RCC 7860 (cell line): ENCODE measurements at regions not wholly inside any gene's neighbourhood (a gene's known extent, or its start where the extent isn't known, plus 50 kb on each side); places are given as distances from the start of the nearest gene placed in this dataset.

Experiments used
- DNase-seq: peaks from one replicate; pipeline ENCODE4 v3.0.0-alpha.2; 2015; ENCODE audit warnings: low spot score
- FAIRE-seq: peaks from 2 replicates; lab custom pipeline; 2012; peaks lifted over from hg19 to GRCh38; lab: Jason Lieb, UNC

DNA sequence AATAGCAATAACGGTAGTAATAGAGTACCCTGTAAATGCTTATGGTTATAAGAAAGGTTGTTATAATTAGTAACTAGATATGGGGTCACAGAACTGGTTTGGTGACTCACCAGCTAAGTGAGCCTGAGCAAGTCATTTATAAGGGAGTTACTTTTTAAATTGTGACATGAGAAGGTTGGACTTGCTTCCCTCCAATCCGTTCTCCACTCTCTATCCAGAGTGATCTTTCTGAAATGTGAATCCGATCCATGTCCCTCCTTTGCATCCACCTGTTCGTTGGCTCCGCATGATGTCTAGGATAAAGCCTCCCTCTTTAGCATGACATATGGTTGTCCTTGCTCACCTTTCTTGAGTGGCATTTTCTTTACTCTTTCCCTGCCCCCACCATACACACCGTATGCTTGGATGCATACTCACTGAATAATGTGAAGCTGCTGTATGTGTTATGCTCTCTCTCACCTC lies 83.1 kb downstream of the CDC42EP3 start:
- peak; percentile 86 for FAIRE-seq
- DNase-seq, result peak; percentile 54

DNA sequence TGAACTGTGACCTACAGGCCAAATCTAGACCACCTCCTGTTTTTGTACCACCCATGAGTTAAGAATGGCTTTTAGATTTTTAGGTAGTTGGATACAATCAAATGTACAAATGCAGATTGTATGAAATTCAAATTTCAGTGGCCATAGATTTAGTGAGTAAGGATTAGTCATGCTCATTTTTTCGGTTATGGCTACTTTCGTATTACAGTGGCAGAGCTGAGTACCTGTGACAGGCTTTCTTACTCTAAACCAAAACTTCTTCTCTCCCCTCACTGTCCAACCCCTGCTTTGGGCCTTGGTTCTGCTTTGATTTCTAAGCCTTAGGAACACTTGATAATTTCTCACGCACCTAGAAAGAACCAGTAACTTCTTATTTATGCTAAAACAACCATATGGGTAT lies 82.1 kb downstream of the CDC42EP3 start:
- no peak for DNase-seq
- peak; percentile 18 for FAIRE-seq

DNA sequence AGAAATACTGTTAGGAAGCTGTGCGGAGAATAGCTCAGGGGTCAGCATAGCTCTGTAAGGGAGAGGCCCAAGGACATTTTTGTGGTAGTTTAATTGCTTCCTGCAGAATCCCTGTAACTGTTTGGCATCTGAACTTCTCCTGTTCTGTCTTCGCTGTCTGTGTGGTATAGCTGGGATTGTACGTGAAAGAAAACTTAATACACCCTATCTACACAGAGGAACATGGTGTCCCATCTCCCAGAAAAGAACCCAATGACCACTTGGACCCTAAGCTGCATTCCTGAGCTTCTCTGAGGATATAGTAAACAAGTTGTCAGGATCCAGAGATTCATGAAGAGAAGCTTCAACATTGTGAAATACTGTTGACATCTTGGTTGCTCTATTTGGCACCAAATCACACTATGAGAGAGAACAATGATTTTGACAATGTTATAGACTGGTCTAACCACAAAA lies 81.3 kb downstream of the CDC42EP3 start:
- FAIRE-seq, result no peak
- no peak for DNase-seq
